ENCODE measurements at regions not wholly inside any gene's neighbourhood (a gene's known extent, or its start where the extent isn't known, plus 50 kb on each side); places are given as distances from the start of the nearest gene placed in this dataset.

GRCh38 chr13:26476111-26476781 is 81.2 kb upstream of the WASF3 start:
- ChIA-PET POLR2A (interaction anchor here (0.6 kb wide), 1 partner anchor 961 kb away, joined by 9 read pairs; no protein-coding TSS in a partner anchor), CTCF (no interaction called here)
- Mint-ChIP-seq H3K27ac (peak overlapping the region in 4 of 8 donors; percentile 40 to 75 (median 49)), H3K4me1 (peaks cover 8 to 15% (median 13%) of the 10 kb centered on the region in 3 donors), H3K36me3 (no peaks in the 10 kb centered on the region), H3K9me3 (no peaks in the 10 kb centered on the region), H3K4me3 (peak overlapping the region in 6 of 7 donors; percentile 43 to 74 (median 49)), H3K27me3 (peaks cover 0 to 2% of the 10 kb centered on the region in 2 donors)
- no peak overlapping the region for H3K27ac ChIP-seq (ENCODE audit: low read depth, low read length)
- no peaks in the 10 kb centered on the region for H3K36me3 ChIP-seq (ENCODE audit: insufficient read depth, low read length)
- DNase-seq = no peak
- H3K4me1 ChIP-seq (ENCODE audit: insufficient read depth, low read length) = peaks cover 8% of the 10 kb centered on the region
- H3K27me3 ChIP-seq (ENCODE audit: insufficient read depth, low read length, poor library complexity, severe bottlenecking) = no peaks in the 10 kb centered on the region
- no peak overlapping the region for H3K4me3 ChIP-seq (ENCODE audit: low read length)
- no peaks in the 10 kb centered on the region for H3K9me3 ChIP-seq (ENCODE audit: low read length)

DNA sequence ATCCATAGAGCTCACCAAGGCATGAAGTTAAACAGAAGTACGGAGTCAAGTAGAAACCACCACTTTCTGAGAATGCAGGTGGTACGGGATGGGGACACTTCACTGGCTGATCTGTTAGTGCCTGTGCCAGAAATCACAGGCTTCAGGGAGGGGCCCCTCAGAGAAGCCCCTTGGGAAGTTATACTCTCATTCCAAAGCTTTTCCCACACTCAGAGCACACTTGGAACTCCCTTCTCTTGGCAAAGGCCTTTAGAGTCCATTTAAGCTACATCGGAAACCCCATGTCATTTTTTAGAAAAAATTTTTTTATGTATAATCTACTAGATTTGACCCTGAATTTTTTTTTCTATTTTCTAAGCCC is 80.7 kb upstream of the WASF3 start:
- no peaks in the 10 kb centered on the region for H3K36me3 ChIP-seq (ENCODE audit: insufficient read depth, low read length)
- DNase-seq = no peak
- no peak overlapping the region for H3K4me3 ChIP-seq (ENCODE audit: low read length)
- Mint-ChIP-seq H3K4me3 (peak overlapping the region in 5 of 7 donors; percentile 33 to 65 (median 47)), H3K9me3 (no peaks in the 10 kb centered on the region), H3K4me1 (peaks cover 8 to 15% (median 13%) of the 10 kb centered on the region in 3 donors), H3K27ac (peak overlapping the region in 2 of 8 donors; percentile 43 to 75), H3K36me3 (no peaks in the 10 kb centered on the region), H3K27me3 (peaks cover 0 to 2% of the 10 kb centered on the region in 2 donors)
- no peaks in the 10 kb centered on the region for H3K27me3 ChIP-seq (ENCODE audit: insufficient read depth, low read length, poor library complexity, severe bottlenecking)
- H3K9me3 ChIP-seq (ENCODE audit: low read length) = no peaks in the 10 kb centered on the region
- POLR2A ChIA-PET = no interaction called here
- CTCF ChIA-PET = no interaction called here
- peaks cover 8% of the 10 kb centered on the region for H3K4me1 ChIP-seq (ENCODE audit: insufficient read depth, low read length)
- H3K27ac ChIP-seq (ENCODE audit: low read depth, low read length) = no peak overlapping the region

- Histone ChIP-seq H3K27me3 (ENCODE audit: insufficient read depth, low read length, poor library complexity, severe bottlenecking) (no peaks in the 10 kb centered on the region), H3K4me1 (ENCODE audit: insufficient read depth, low read length) (peaks cover 12% of the 10 kb centered on the region), H3K4me3 (ENCODE audit: low read length) (no peak overlapping the region), H3K9me3 (ENCODE audit: low read length) (no peaks in the 10 kb centered on the region), H3K36me3 (ENCODE audit: insufficient read depth, low read length) (no peaks in the 10 kb centered on the region), H3K27ac (ENCODE audit: low read depth, low read length) (no peak overlapping the region)
- ChIA-PET POLR2A (no interaction called here), CTCF (no interaction called here)
- H3K27me3 Mint-ChIP-seq = peaks cover 0 to 2% of the 10 kb centered on the region in 2 donors
- no peak overlapping the region for H3K27ac Mint-ChIP-seq
- no peaks in the 10 kb centered on the region for H3K36me3 Mint-ChIP-seq
- DNase-seq = no peak
- H3K4me3 Mint-ChIP-seq = no peak overlapping the region
- H3K4me1 Mint-ChIP-seq = peaks cover 10 to 19% (median 16%) of the 10 kb centered on the region in 3 donors
- H3K9me3 Mint-ChIP-seq = no peaks in the 10 kb centered on the region
Measured at GRCh38 chr13:26477681-26478080, 79.8 kb upstream of the WASF3 start.

- no peaks in the 10 kb centered on the region for H3K27me3 ChIP-seq (ENCODE audit: insufficient read depth, low read length, poor library complexity, severe bottlenecking)
- peaks cover 28% of the 10 kb centered on the region for H3K4me1 ChIP-seq (ENCODE audit: insufficient read depth, low read length)
- CTCF ChIA-PET = interaction anchor here (2.0 kb wide), 1 partner anchor 295 kb away, joined by 5 read pairs; no protein-coding TSS in a partner anchor
- no peaks in the 10 kb centered on the region for H3K9me3 Mint-ChIP-seq
- H3K36me3 Mint-ChIP-seq = no peaks in the 10 kb centered on the region
- no peak overlapping the region for H3K27ac ChIP-seq (ENCODE audit: low read depth, low read length)
- H3K9me3 ChIP-seq (ENCODE audit: low read length) = no peaks in the 10 kb centered on the region
- H3K27ac Mint-ChIP-seq = peak overlapping the region in 1 of 8 donors; percentile 81
- H3K27me3 Mint-ChIP-seq = peaks cover 0 to 2% of the 10 kb centered on the region in 2 donors
- H3K36me3 ChIP-seq (ENCODE audit: insufficient read depth, low read length) = no peaks in the 10 kb centered on the region
- peaks cover 14 to 32% (median 31%) of the 10 kb centered on the region in 3 donors for H3K4me1 Mint-ChIP-seq
- no peak overlapping the region for H3K4me3 Mint-ChIP-seq
- DNase-seq = no peak
- H3K4me3 ChIP-seq (ENCODE audit: low read length) = no peak overlapping the region
- POLR2A ChIA-PET = no interaction called here
Measured at GRCh38 chr13:26480246-26480855, 77.1 kb upstream of the WASF3 start.

- Mint-ChIP-seq H3K36me3 (no peaks in the 10 kb centered on the region), H3K4me1 (peaks cover 6 to 20% (median 15%) of the 10 kb centered on the region in 3 donors), H3K4me3 (peak overlapping the region; percentile 3 to 53 (median 33)), H3K27ac (peak overlapping the region; percentile 50 to 90 (median 68)), H3K27me3 (peaks cover 0 to 2% of the 10 kb centered on the region in 2 donors), H3K9me3 (no peaks in the 10 kb centered on the region)
- Histone ChIP-seq H3K9me3 (ENCODE audit: low read length) (no peaks in the 10 kb centered on the region), H3K27ac (ENCODE audit: low read depth, low read length) (no peak overlapping the region), H3K36me3 (ENCODE audit: insufficient read depth, low read length) (no peaks in the 10 kb centered on the region), H3K4me3 (ENCODE audit: low read length) (no peak overlapping the region), H3K4me1 (ENCODE audit: insufficient read depth, low read length) (peaks cover 21% of the 10 kb centered on the region), H3K27me3 (ENCODE audit: insufficient read depth, low read length, poor library complexity, severe bottlenecking) (no peaks in the 10 kb centered on the region)
- ChIA-PET POLR2A (no interaction called here), CTCF (interaction anchor here (1.1 to 2.3 kb wide), 4 partner anchors 14 to 298 kb away, joined by 3 to 10 read pairs (median 6); no protein-coding TSS in a partner anchor)
- DNase-seq = peak; percentile 34 to 85 (median 73)
Measured at GRCh38 chr13:26482451-26483197, 74.9 kb upstream of the WASF3 start.

DNA sequence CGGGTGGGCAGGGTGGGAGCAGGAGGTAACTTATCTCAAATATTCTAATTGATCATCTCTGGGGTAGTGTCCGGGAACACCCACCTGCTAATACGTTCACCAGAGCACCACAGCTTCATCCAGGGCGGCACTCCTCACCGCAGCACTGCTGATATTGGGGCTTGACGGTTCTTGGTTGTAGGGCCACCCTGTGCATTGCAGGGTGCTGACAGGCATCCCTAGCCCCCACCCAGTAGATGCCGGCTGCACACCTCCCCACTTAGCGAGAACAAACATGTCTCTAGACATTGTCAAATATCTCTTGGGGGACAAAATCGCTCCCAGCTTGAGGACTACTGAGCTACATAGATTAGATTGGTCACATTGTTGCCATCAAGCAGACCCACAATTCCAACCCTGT is 73.9 kb upstream of the WASF3 start:
- Histone ChIP-seq H3K4me3 (ENCODE audit: low read length) (no peak overlapping the region), H3K9me3 (ENCODE audit: low read length) (no peaks in the 10 kb centered on the region), H3K27ac (ENCODE audit: low read depth, low read length) (no peak overlapping the region), H3K4me1 (ENCODE audit: insufficient read depth, low read length) (peaks cover 21% of the 10 kb centered on the region), H3K36me3 (ENCODE audit: insufficient read depth, low read length) (no peaks in the 10 kb centered on the region), H3K27me3 (ENCODE audit: insufficient read depth, low read length, poor library complexity, severe bottlenecking) (no peaks in the 10 kb centered on the region)
- Mint-ChIP-seq H3K4me1 (peaks cover 6 to 20% (median 15%) of the 10 kb centered on the region in 3 donors), H3K36me3 (no peaks in the 10 kb centered on the region), H3K27ac (peak overlapping the region in 1 of 8 donors; percentile 54), H3K9me3 (no peaks in the 10 kb centered on the region), H3K27me3 (peaks cover 0 to 2% of the 10 kb centered on the region in 2 donors), H3K4me3 (no peak overlapping the region)
- POLR2A ChIA-PET = no interaction called here
- no peak for DNase-seq
- CTCF ChIA-PET = interaction anchor here (1.1 to 2.3 kb wide), 3 partner anchors 13 to 299 kb away, joined by 3 to 10 read pairs (median 3); no protein-coding TSS in a partner anchor

DNA sequence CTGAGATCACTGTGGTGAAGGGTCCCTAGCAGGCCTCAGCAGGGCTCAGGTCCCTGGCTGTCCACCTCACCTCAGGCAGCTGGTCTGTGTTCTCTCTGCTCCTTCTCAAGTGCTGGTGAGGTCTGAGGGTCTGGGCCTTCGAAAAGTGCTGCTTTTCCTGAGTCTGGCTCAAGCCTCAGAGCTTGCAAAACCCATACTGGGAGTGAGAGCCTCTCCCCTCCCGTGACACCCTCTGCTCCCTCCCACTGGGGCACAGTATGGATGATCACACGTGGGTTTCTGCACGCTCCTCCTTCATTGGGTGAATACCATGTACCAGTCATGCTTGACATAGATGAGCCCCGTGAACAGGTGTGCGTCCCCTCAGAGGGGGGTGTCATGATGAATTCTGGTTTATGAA is 73.3 kb upstream of the WASF3 start:
- Mint-ChIP-seq H3K4me3 (no peak overlapping the region), H3K27me3 (peaks cover 0 to 2% of the 10 kb centered on the region in 2 donors), H3K9me3 (no peaks in the 10 kb centered on the region), H3K27ac (peak overlapping the region in 1 of 8 donors; percentile 33), H3K36me3 (no peaks in the 10 kb centered on the region), H3K4me1 (peaks cover 6 to 20% (median 15%) of the 10 kb centered on the region in 3 donors)
- no peaks in the 10 kb centered on the region for H3K9me3 ChIP-seq (ENCODE audit: low read length)
- no peak overlapping the region for H3K27ac ChIP-seq (ENCODE audit: low read depth, low read length)
- DNase-seq = no peak
- no peak overlapping the region for H3K4me3 ChIP-seq (ENCODE audit: low read length)
- no peaks in the 10 kb centered on the region for H3K27me3 ChIP-seq (ENCODE audit: insufficient read depth, low read length, poor library complexity, severe bottlenecking)
- no peaks in the 10 kb centered on the region for H3K36me3 ChIP-seq (ENCODE audit: insufficient read depth, low read length)
- POLR2A ChIA-PET = no interaction called here
- H3K4me1 ChIP-seq (ENCODE audit: insufficient read depth, low read length) = peaks cover 21% of the 10 kb centered on the region
- CTCF ChIA-PET = interaction anchor here (1.3 to 2.3 kb wide), 2 partner anchors 12 to 298 kb away, joined by 3 to 10 read pairs; no protein-coding TSS in a partner anchor

GRCh38 chr13:26485288-26485687 is 72.2 kb upstream of the WASF3 start:
- H3K9me3 ChIP-seq (ENCODE audit: low read length) = no peaks in the 10 kb centered on the region
- no peaks in the 10 kb centered on the region for H3K9me3 Mint-ChIP-seq
- H3K4me3 Mint-ChIP-seq = no peak overlapping the region
- H3K36me3 Mint-ChIP-seq = no peaks in the 10 kb centered on the region
- H3K27ac ChIP-seq (ENCODE audit: low read depth, low read length) = no peak overlapping the region
- H3K27ac Mint-ChIP-seq = no peak overlapping the region
- H3K36me3 ChIP-seq (ENCODE audit: insufficient read depth, low read length) = no peaks in the 10 kb centered on the region
- no peak overlapping the region for H3K4me3 ChIP-seq (ENCODE audit: low read length)
- ChIA-PET POLR2A (no interaction called here), CTCF (no interaction called here)
- H3K27me3 Mint-ChIP-seq = peaks cover 2 to 4% of the 10 kb centered on the region in 2 donors
- DNase-seq = no peak
- no peaks in the 10 kb centered on the region for H3K27me3 ChIP-seq (ENCODE audit: insufficient read depth, low read length, poor library complexity, severe bottlenecking)
- H3K4me1 ChIP-seq (ENCODE audit: insufficient read depth, low read length) = peaks cover 21% of the 10 kb centered on the region
- peaks cover 6 to 20% (median 15%) of the 10 kb centered on the region in 3 donors for H3K4me1 Mint-ChIP-seq
